Calu3 (cell line): ENCODE measurements at regions not wholly inside any gene's neighbourhood (a gene's known extent, or its start where the extent isn't known, plus 50 kb on each side); places are given as distances from the start of the nearest gene placed in this dataset.

Experiments
- BruUV-seq: library from RNA; stranded (reverse); fragments of 400-500 nt; replicated peaks from 2 replicates; lab custom pipeline; 2021; lab: Mats Ljungman, UMichigan
- CTCF ChIA-PET: fragments of 300-600 bp; sonication (Branson Sonifier 250); formaldehyde crosslinking; loops from one replicate; lab custom pipeline; 2022; ENCODE audit warnings: antibody characterized with exemption; lab: Charles Lee
- DNase-seq: peaks from one replicate; pipeline ENCODE4 v3.0.0; 2022
- H3K27ac Mint-ChIP-seq: one replicate; pipeline ENCODE4 v1.8.0; 2022; ENCODE audit warnings: mixed read lengths; ENCODE audit not compliant: unreplicated experiment
- H3K27me3 Mint-ChIP-seq: one replicate; pipeline ENCODE4 v1.8.0; 2022; ENCODE audit warnings: mixed read lengths; ENCODE audit not compliant: unreplicated experiment
- H3K36me3 Mint-ChIP-seq: one replicate; pipeline ENCODE4 v1.8.0; 2022; ENCODE audit warnings: mild to moderate bottlenecking, moderate library complexity, mixed read lengths; ENCODE audit not compliant: insufficient read depth, unreplicated experiment
- H3K4me1 Mint-ChIP-seq: one replicate; pipeline ENCODE4 v1.8.0; 2022; ENCODE audit warnings: mild to moderate bottlenecking, low read depth, mixed read lengths; ENCODE audit not compliant: unreplicated experiment
- H3K4me3 Mint-ChIP-seq: one replicate; pipeline ENCODE4 v1.8.0; 2022; ENCODE audit warnings: mild to moderate bottlenecking, low read depth, moderate library complexity, mixed read lengths; ENCODE audit not compliant: unreplicated experiment
- H3K9me3 Mint-ChIP-seq: one replicate; pipeline ENCODE4 v1.8.0; 2022; ENCODE audit warnings: low read depth, mixed read lengths; ENCODE audit not compliant: unreplicated experiment
- CTCF ChIP-seq: fragments of 200-600 bp; IDR thresholded peaks from one replicate; pipeline ENCODE4 v1.8.0; 2022; ENCODE audit warnings: antibody characterized with exemption; ENCODE audit not compliant: unreplicated experiment
- intact Hi-C: fragments of 100-400 bp; cut with micrococcal nuclease; formaldehyde crosslinking; loops from one replicate; pipeline ENCODE4 v1.10.0; 2022; ENCODE audit not compliant: unreplicated experiment

GRCh38 chr20:18904624-18905023 is 91.0 kb downstream of the SCP2D1 start:
- CTCF ChIA-PET = no interaction called here
- no peak for DNase-seq
- H3K4me3 Mint-ChIP-seq = no peak overlapping the region
- H3K4me1 Mint-ChIP-seq = no peaks in the 10 kb centered on the region
- no peaks in the 10 kb centered on the region for H3K36me3 Mint-ChIP-seq
- no peaks in the 10 kb centered on the region for H3K27me3 Mint-ChIP-seq
- no peak overlapping the region for H3K27ac Mint-ChIP-seq
- no TSS peak for BruUV-seq
- H3K9me3 Mint-ChIP-seq = no peaks in the 10 kb centered on the region
- intact Hi-C loops = no loop called here
- TF ChIP-seq CTCF = no peak

GRCh38 chr20:18906046-18906445 is 92.5 kb downstream of the SCP2D1 start:
- intact Hi-C loops = no loop called here
- no peak for TF ChIP-seq CTCF
- Mint-ChIP-seq H3K4me1 (no peaks in the 10 kb centered on the region), H3K4me3 (no peak overlapping the region), H3K27ac (no peak overlapping the region), H3K9me3 (no peaks in the 10 kb centered on the region), H3K36me3 (no peaks in the 10 kb centered on the region), H3K27me3 (no peaks in the 10 kb centered on the region)
- CTCF ChIA-PET = no interaction called here
- DNase-seq = no peak
- no TSS peak for BruUV-seq

GRCh38 chr20:18907353-18907752 is 93.8 kb downstream of the SCP2D1 start:
- TF ChIP-seq CTCF = no peak
- H3K36me3 Mint-ChIP-seq = no peaks in the 10 kb centered on the region
- no TSS peak for BruUV-seq
- H3K27ac Mint-ChIP-seq = no peak overlapping the region
- no peaks in the 10 kb centered on the region for H3K9me3 Mint-ChIP-seq
- no peaks in the 10 kb centered on the region for H3K27me3 Mint-ChIP-seq
- no peaks in the 10 kb centered on the region for H3K4me1 Mint-ChIP-seq
- no peak for DNase-seq
- intact Hi-C loops = no loop called here
- CTCF ChIA-PET = no interaction called here
- H3K4me3 Mint-ChIP-seq = no peak overlapping the region

GRCh38 chr20:18908109-18908508 is 94.5 kb downstream of the SCP2D1 start:
- Mint-ChIP-seq H3K4me1 (no peaks in the 10 kb centered on the region), H3K9me3 (no peaks in the 10 kb centered on the region), H3K36me3 (no peaks in the 10 kb centered on the region), H3K27ac (no peak overlapping the region), H3K4me3 (no peak overlapping the region), H3K27me3 (no peaks in the 10 kb centered on the region)
- no peak for TF ChIP-seq CTCF
- no peak for DNase-seq
- CTCF ChIA-PET = no interaction called here
- BruUV-seq = no TSS peak
- intact Hi-C loops = no loop called here
